GM23248 (cell line): ENCODE measurements at regions not wholly inside any gene's neighbourhood (a gene's known extent, or its start where the extent isn't known, plus 50 kb on each side); places are given as distances from the start of the nearest gene placed in this dataset.

Experiments used
- EZH2 ChIP-seq: fragments of 200-600 bp; sonication (generic); IDR thresholded peaks from 2 replicates; pipeline ENCODE4 v1.6.1; 2018; ENCODE audit warnings: antibody characterized with exemption, mild to moderate bottlenecking; ENCODE audit not compliant: insufficient read depth, poor library complexity, severe bottlenecking
- EZH2phosphoT487 ChIP-seq: fragments of 200-600 bp; sonication (generic); IDR thresholded peaks from 2 replicates; pipeline ENCODE4 v1.6.1; 2018; ENCODE audit warnings: antibody characterized with exemption, moderate library complexity, mild to moderate bottlenecking, low read depth; ENCODE audit not compliant: insufficient read depth

DNA sequence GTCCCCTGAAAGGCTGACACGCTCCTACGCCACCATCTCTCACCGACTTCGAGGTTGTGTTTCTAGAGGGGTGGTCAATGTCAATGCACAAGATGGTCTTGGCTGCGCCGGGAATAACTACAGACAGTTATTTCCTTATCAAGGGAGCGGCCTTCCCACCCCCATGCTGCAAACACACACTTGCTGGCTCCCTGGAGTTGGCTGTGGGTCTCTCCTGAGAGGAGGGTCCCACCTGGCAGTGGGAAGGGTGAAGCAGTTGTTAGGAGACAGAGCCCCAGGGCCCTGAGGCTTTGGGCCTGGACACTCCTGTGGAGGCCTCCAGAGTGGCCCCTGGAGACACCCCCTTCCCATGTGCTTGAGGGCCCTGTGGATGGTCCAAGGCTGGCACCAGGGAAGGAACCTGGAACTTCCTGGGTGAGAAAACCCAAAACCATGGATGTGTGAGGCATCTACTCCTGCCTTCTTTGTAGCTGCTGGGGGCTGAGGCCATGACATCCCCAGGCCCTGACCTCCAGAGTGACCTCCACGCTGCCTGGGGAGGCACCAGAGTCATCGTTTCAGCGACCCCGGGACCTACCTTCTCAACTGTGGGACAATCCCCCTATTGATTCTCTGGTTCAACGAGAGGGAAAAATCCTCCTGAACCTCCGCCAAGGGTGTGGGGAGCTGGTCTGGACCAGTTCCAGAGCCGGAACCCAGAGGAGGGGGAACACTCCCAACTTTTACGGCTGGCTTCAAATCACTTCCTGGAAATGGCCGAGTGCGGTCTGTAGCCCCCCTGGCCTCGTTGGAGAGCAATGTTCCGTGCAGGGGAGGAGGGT is 101.1 kb upstream of the COL5A1 start:
- no peak for TF ChIP-seq EZH2phosphoT487
- no peak for TF ChIP-seq EZH2
